IPS-20b (cell line): ENCODE measurements at regions not wholly inside any gene's neighbourhood (a gene's known extent, or its start where the extent isn't known, plus 50 kb on each side); places are given as distances from the start of the nearest gene placed in this dataset.

Experiments used
- H3K27ac ChIP-seq: one replicate; pipeline ENCODE4 v1.5.1; 2013; ENCODE audit warnings: low read length
- H3K27me3 ChIP-seq: 2 replicates; pipeline ENCODE4 v1.6.1; 2013; ENCODE audit warnings: mild to moderate bottlenecking, low read length, inconsistent platforms; ENCODE audit not compliant: insufficient read depth
- H3K36me3 ChIP-seq: 2 replicates; pipeline ENCODE4 v1.6.1; 2013; ENCODE audit warnings: low read depth, mild to moderate bottlenecking, inconsistent platforms, low read length, moderate library complexity; ENCODE audit not compliant: insufficient read depth
- H3K4me1 ChIP-seq: 2 replicates; pipeline ENCODE4 v1.6.1; 2013; ENCODE audit warnings: mild to moderate bottlenecking, control low read depth, inconsistent platforms, low read length, moderate library complexity; ENCODE audit not compliant: insufficient read depth
- H3K4me3 ChIP-seq: 2 replicates; pipeline ENCODE4 v1.5.1; 2013; ENCODE audit warnings: mild to moderate bottlenecking, low read length, inconsistent platforms
- H3K9ac ChIP-seq: 2 replicates; pipeline ENCODE4 v1.6.1; 2013; ENCODE audit warnings: low read depth, mild to moderate bottlenecking, inconsistent platforms, low read length, moderate library complexity
- H3K9me3 ChIP-seq: 2 replicates; pipeline ENCODE4 v1.6.1; 2013; ENCODE audit warnings: mild to moderate bottlenecking, low read depth, low read length, inconsistent platforms; ENCODE audit not compliant: insufficient read depth

- H3K9me3 ChIP-seq, result no peaks in the 10 kb centered on the region
- H3K36me3 ChIP-seq, result no peaks in the 10 kb centered on the region
- no peak overlapping the region for H3K4me3 ChIP-seq
- peaks cover 9% of the 10 kb centered on the region for H3K4me1 ChIP-seq
- H3K27ac ChIP-seq, result no peak overlapping the region
- H3K27me3 ChIP-seq, result no peaks in the 10 kb centered on the region
- no peak overlapping the region for H3K9ac ChIP-seq
These were observed 184.9 kb downstream of the SOX2 start for GRCh38 chr3:181896605-181897004.

DNA sequence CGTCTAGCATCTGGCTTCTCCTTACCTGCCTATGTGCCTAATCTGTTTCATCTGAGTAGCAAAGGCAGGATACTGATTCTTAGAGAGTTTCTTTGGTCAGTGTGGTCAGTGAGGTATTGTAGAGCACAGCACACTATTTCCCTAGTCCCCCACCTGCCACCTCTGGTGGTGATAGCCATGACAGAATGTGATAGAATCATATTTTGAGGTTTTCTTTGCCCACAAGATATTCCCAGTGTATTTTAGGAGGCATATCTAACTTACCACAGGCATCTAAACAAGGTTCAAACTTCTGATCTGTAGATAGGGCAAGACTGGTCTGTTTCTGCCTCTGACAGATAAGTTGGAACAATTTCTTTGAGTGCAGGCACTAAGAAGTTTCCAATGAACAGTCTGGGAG is 188.0 kb downstream of the SOX2 start:
- no peak overlapping the region for H3K27ac ChIP-seq
- H3K9me3 ChIP-seq, result no peaks in the 10 kb centered on the region
- H3K4me1 ChIP-seq, result no peaks in the 10 kb centered on the region
- H3K27me3 ChIP-seq, result no peaks in the 10 kb centered on the region
- H3K36me3 ChIP-seq, result no peaks in the 10 kb centered on the region
- no peak overlapping the region for H3K4me3 ChIP-seq
- H3K9ac ChIP-seq, result no peak overlapping the region

DNA sequence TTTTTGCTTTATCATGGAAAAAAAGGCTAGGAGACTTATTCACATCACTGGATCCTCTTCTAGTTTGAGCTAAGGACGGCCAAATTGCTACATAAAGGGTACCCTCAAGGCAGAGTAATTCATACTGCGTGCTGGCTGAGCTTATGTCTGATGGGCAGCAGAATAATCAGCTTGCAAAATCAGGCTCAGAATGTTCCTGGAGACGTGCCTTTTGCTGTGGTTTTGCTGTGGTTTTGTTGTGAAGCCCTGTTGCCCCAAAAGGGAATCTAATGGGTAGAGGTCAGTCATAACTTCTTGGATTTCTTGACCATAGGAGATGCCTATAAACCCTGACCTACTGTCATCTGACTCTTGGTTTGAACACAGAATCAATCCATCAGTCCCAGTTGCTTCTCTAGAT is 189.9 kb downstream of the SOX2 start:
- H3K27ac ChIP-seq, result no peak overlapping the region
- no peaks in the 10 kb centered on the region for H3K36me3 ChIP-seq
- no peaks in the 10 kb centered on the region for H3K27me3 ChIP-seq
- H3K9me3 ChIP-seq, result no peaks in the 10 kb centered on the region
- no peak overlapping the region for H3K4me3 ChIP-seq
- no peak overlapping the region for H3K9ac ChIP-seq
- H3K4me1 ChIP-seq, result no peaks in the 10 kb centered on the region

GRCh38 chr3:181906338-181906737 is 194.6 kb downstream of the SOX2 start:
- Histone ChIP-seq H3K9me3 (no peaks in the 10 kb centered on the region), H3K36me3 (no peaks in the 10 kb centered on the region), H3K9ac (no peak overlapping the region), H3K4me3 (no peak overlapping the region), H3K27me3 (no peaks in the 10 kb centered on the region), H3K27ac (no peak overlapping the region), H3K4me1 (no peaks in the 10 kb centered on the region)

GRCh38 chr3:181909241-181909640 is 197.5 kb downstream of the SOX2 start:
- no peaks in the 10 kb centered on the region for H3K27me3 ChIP-seq
- H3K9me3 ChIP-seq, result no peaks in the 10 kb centered on the region
- H3K4me1 ChIP-seq, result peaks cover 6% of the 10 kb centered on the region; the same call in 1 of the 2 replicates
- no peaks in the 10 kb centered on the region for H3K36me3 ChIP-seq
- H3K27ac ChIP-seq, result no peak overlapping the region
- H3K9ac ChIP-seq, result no peak overlapping the region
- no peak overlapping the region for H3K4me3 ChIP-seq

DNA sequence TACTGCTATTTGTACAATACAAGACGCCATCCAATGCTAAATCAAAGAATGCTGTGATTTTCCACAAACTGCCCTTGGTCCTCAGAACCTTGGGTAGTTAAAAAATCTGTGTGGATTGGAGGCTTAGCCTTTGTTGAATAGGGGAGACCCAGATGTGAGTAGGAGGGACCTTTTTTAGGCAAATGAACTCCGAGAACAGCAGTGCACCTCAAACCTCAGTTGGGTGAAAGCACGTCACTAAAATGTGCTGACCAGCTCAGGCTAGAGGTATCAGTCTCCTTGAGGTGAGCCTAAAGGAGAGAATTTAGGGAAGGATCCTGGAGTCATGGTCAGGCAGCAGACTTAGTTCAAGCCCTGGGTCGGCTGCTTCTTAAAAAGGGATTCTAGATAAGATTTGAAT is 200.7 kb downstream of the SOX2 start:
- Histone ChIP-seq H3K4me1 (peaks cover 27% of the 10 kb centered on the region), H3K4me3 (no peak overlapping the region), H3K36me3 (no peaks in the 10 kb centered on the region), H3K9me3 (no peaks in the 10 kb centered on the region), H3K9ac (no peak overlapping the region), H3K27me3 (no peaks in the 10 kb centered on the region), H3K27ac (no peak overlapping the region)

DNA sequence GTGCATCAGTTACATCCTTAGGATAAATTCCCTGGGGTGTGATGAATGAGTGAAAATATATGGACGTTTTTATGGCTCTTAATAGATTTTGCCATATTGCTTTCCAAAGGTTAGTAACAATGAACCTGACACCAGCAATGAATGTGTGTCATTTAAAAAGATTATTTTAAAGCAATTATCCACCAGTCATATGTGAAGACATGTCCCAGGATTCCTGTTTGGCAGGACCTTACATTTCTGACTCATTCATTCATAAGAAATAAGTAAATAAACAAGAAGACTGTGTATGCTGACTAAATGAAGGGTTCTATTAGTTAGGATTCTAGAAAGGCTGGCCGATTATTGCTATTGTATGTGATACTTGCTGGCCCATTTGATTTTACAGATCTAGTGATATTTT is 201.5 kb downstream of the SOX2 start:
- H3K9ac ChIP-seq, result no peak overlapping the region
- H3K4me3 ChIP-seq, result no peak overlapping the region
- H3K27ac ChIP-seq, result no peak overlapping the region
- H3K4me1 ChIP-seq, result peaks cover 27% of the 10 kb centered on the region
- H3K36me3 ChIP-seq, result no peaks in the 10 kb centered on the region
- H3K27me3 ChIP-seq, result no peaks in the 10 kb centered on the region
- H3K9me3 ChIP-seq, result no peaks in the 10 kb centered on the region

- Histone ChIP-seq H3K36me3 (no peaks in the 10 kb centered on the region), H3K27ac (no peak overlapping the region), H3K9ac (no peak overlapping the region), H3K27me3 (no peaks in the 10 kb centered on the region), H3K4me3 (no peak overlapping the region), H3K4me1 (peaks cover 27% of the 10 kb centered on the region), H3K9me3 (no peaks in the 10 kb centered on the region)
These were observed 203.8 kb downstream of the SOX2 start for GRCh38 chr3:181915551-181915950.

- H3K27ac ChIP-seq, result no peak overlapping the region
- no peak overlapping the region for H3K4me3 ChIP-seq
- no peak overlapping the region for H3K9ac ChIP-seq
- H3K36me3 ChIP-seq, result no peaks in the 10 kb centered on the region
- no peaks in the 10 kb centered on the region for H3K27me3 ChIP-seq
- H3K9me3 ChIP-seq, result no peaks in the 10 kb centered on the region
- peaks cover 27% of the 10 kb centered on the region for H3K4me1 ChIP-seq
These were observed 204.3 kb downstream of the SOX2 start for GRCh38 chr3:181916013-181916412.

- H3K9ac ChIP-seq, result no peak overlapping the region
- H3K4me1 ChIP-seq, result peaks cover 25% of the 10 kb centered on the region
- no peaks in the 10 kb centered on the region for H3K27me3 ChIP-seq
- H3K36me3 ChIP-seq, result no peaks in the 10 kb centered on the region
- no peak overlapping the region for H3K4me3 ChIP-seq
- no peak overlapping the region for H3K27ac ChIP-seq
- no peaks in the 10 kb centered on the region for H3K9me3 ChIP-seq
These were observed 205.3 kb downstream of the SOX2 start for GRCh38 chr3:181917027-181917426.

- no peaks in the 10 kb centered on the region for H3K27me3 ChIP-seq
- no peak overlapping the region for H3K4me3 ChIP-seq
- H3K4me1 ChIP-seq, result peaks cover 21% of the 10 kb centered on the region
These were observed 207.7 kb downstream of the SOX2 start for GRCh38 chr3:181919375-181919774.

DNA sequence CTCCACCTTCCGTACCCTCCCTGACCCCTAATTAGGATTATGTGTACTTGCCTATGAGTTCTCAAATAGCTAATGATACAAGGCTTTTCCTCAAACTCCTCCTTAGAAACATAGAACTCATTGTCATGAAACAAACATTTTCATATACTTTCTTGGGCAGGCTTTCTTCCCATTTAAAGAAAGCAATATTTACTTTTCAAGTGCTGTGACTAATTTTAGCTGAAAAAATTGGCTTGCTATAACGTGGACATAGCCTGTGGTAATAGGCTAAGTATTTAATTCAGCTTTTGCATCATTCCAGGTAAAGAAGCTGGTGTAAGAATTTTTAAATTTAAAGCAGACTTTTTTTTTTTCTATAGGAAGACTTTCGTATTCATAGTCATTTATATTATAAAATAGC is 208.7 kb downstream of the SOX2 start:
- Histone ChIP-seq H3K9ac (no peak overlapping the region), H3K4me3 (no peak overlapping the region), H3K36me3 (no peaks in the 10 kb centered on the region), H3K4me1 (peaks cover 18% of the 10 kb centered on the region), H3K27ac (no peak overlapping the region), H3K27me3 (no peaks in the 10 kb centered on the region), H3K9me3 (no peaks in the 10 kb centered on the region)

More at GRCh38 chr3:181919375-181919774, 207.7 kb downstream of the SOX2 start:
- Histone ChIP-seq H3K36me3 (no peaks in the 10 kb centered on the region), H3K27ac (no peak overlapping the region), H3K9ac (no peak overlapping the region), H3K9me3 (no peaks in the 10 kb centered on the region)

DNA sequence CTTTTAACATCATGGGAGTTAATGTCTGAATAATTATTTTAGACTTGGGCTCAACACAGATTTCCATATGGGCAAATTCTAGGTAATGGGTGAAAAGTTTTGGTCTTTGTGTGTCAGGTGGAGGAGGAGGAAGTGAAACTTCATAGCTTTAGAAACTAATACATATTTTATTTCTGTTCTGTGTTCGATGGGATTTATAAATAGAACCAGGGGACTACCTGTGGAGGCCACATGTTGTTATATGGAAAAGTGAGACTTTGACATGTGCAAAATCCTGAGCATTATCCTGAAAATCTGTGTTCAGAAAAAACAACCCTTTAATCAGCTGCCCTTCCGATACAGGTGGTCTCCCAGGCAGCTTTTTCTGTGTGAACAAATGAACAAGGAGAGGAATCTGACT is 209.5 kb downstream of the SOX2 start:
- Histone ChIP-seq H3K4me1 (peaks cover 9% of the 10 kb centered on the region; the same call in 1 of the 2 replicates), H3K27ac (no peak overlapping the region), H3K9me3 (no peaks in the 10 kb centered on the region), H3K9ac (no peak overlapping the region), H3K36me3 (no peaks in the 10 kb centered on the region), H3K27me3 (no peaks in the 10 kb centered on the region), H3K4me3 (no peak overlapping the region)
